GM12878 (cell line): ENCODE measurements at regions not wholly inside any gene's neighbourhood (a gene's known extent, or its start where the extent isn't known, plus 50 kb on each side); places are given as distances from the start of the nearest gene placed in this dataset.
A peak's percentile ranks its signal among the peaks of the same experiment; 100 is the strongest.

Experiments used
- ATAC-seq: fragments of 200-7000 bp; cut with Tn5 transposase; 3 replicates; pipeline ENCODE4 v1.9.1; 2020; ENCODE audit warnings: mild to moderate bottlenecking, moderate library complexity
- BruUV-seq: library from RNA; stranded (reverse); fragments of 400-500 nt; replicated peaks from 2 replicates; lab custom pipeline; 2021; lab: Mats Ljungman, UMichigan
- CTCF ChIA-PET: fragments of 300-600 bp; sonication (Branson Sonifier 250); formaldehyde crosslinking; extraction: SDS; loops from one replicate; lab custom pipeline; 2021; ENCODE audit warnings: inconsistent platforms; lab: Yijun Ruan, JAX
- POLR2A ChIA-PET: fragments of 350-600 bp; formaldehyde crosslinking; extraction: SDS; loops from one replicate; lab custom pipeline; 2021; ENCODE audit warnings: inconsistent platforms; lab: Charles Lee
- RAD21 ChIA-PET: fragments of 300-600 bp; sonication (Branson Sonifier 250); formaldehyde crosslinking; loops from one replicate; lab custom pipeline; 2023; ENCODE audit warnings: antibody characterized with exemption; ENCODE audit not compliant: unreplicated experiment; lab: Charles Lee
- SMC1A ChIA-PET: fragments of 300-600 bp; sonication (Branson Sonifier 250); formaldehyde crosslinking; loops from one replicate; lab custom pipeline; 2023; ENCODE audit not compliant: unreplicated experiment, uncharacterized antibody; lab: Charles Lee
- DNase-seq: peaks from one replicate; pipeline ENCODE4 v3.0.0-alpha.2; 2011; ENCODE audit warnings: low read depth, low spot score
- FAIRE-seq: peaks from 3 replicates; lab custom pipeline; 2011; peaks lifted over from hg19 to GRCh38; lab: Jason Lieb, UNC
- H2AFZ ChIP-seq: 2 replicates; pipeline ENCODE4 v1.6.0; 2011; ENCODE audit warnings: low read depth, low read length, control low read depth; ENCODE audit not compliant: control insufficient read depth
- H3K27ac ChIP-seq: 2 replicates; pipeline ENCODE4 v1.5.1; 2011; ENCODE audit warnings: control low read depth; ENCODE audit not compliant: control insufficient read depth, insufficient read depth
- H3K27me3 ChIP-seq, 2 experiments: replicated peaks in 1 of 2; 2 replicates each; pipeline versions ENCODE4 v1.6.0 to v1.6.1; 2011; ENCODE audit warnings: low read length in 1 of 2; ENCODE audit not compliant: control insufficient read depth in 2 of 2, insufficient read depth in 2 of 2
- H3K36me3 ChIP-seq, 2 experiments: 2 replicates each; pipeline ENCODE4 v1.5.1; 2011; ENCODE audit warnings: low read length in 1 of 2; ENCODE audit not compliant: control insufficient read depth in 2 of 2, insufficient read depth in 2 of 2
- H3K4me1 ChIP-seq: 2 replicates; pipeline ENCODE4 v1.6.1; 2011; ENCODE audit warnings: mild to moderate bottlenecking, low read length, moderate library complexity, mixed read lengths; ENCODE audit not compliant: control insufficient read depth, insufficient read depth
- H3K4me2 ChIP-seq: 2 replicates; pipeline ENCODE4 v1.6.0; 2011; ENCODE audit warnings: control low read depth; ENCODE audit not compliant: control insufficient read depth, insufficient read depth
- H3K4me3 ChIP-seq: fragments of 200-600 bp; sonication (generic); 2 replicates; pipeline ENCODE4 v1.5.1; 2016
- H3K79me2 ChIP-seq: 2 replicates; pipeline ENCODE4 v1.6.0; 2011; ENCODE audit warnings: low read length; ENCODE audit not compliant: control insufficient read depth, insufficient read depth
- H3K9ac ChIP-seq: 2 replicates; pipeline ENCODE4 v1.8.0; 2011; ENCODE audit warnings: low read length, control low read depth, mixed read lengths; ENCODE audit not compliant: control insufficient read depth, insufficient read depth
- H3K9me3 ChIP-seq: replicated peaks from 3 replicates; pipeline ENCODE4 v1.5.1; 2011; ENCODE audit warnings: mild to moderate bottlenecking, low read length; ENCODE audit not compliant: control insufficient read depth, insufficient read depth
- H4K20me1 ChIP-seq: 2 replicates; pipeline ENCODE4 v1.6.0; 2011; ENCODE audit not compliant: control insufficient read depth, insufficient read depth
- BHLHE40 ChIP-seq, 2 experiments: fragments of 450-650 bp in 1 of 2; IDR thresholded peaks; 2 replicates each; pipeline ENCODE4 v1.6.1; 2011 to 2017; ENCODE audit warnings: low read depth in 2 of 2, borderline replicate concordance in 1 of 2, improper control_type of control experiment in 1 of 2, low read length in 1 of 2, mild to moderate bottlenecking in 1 of 2
- DPF2 ChIP-seq: fragments of 450-650 bp; IDR thresholded peaks from 2 replicates; pipeline ENCODE4 v1.6.1; 2017; ENCODE audit warnings: mild to moderate bottlenecking
- FOXK2 ChIP-seq: fragments of 450-650 bp; IDR thresholded peaks from 2 replicates; pipeline ENCODE4 v1.6.1; 2017; ENCODE audit warnings: mild to moderate bottlenecking, moderate library complexity
- FOXM1 ChIP-seq: IDR thresholded peaks from 2 replicates; pipeline ENCODE4 v1.6.1; 2012; ENCODE audit warnings: low read depth, mild to moderate bottlenecking, inconsistent platforms, low read length, moderate library complexity
- HDAC6 ChIP-seq: fragments of 200-600 bp; sonication (generic); IDR thresholded peaks from one replicate; pipeline ENCODE4 v1.8.0; 2017; ENCODE audit warnings: antibody characterized with exemption; ENCODE audit not compliant: unreplicated experiment
- IRF4 ChIP-seq: IDR thresholded peaks from 2 replicates; pipeline ENCODE4 v1.6.1; 2011; ENCODE audit warnings: low read depth, low read length
- JUNB ChIP-seq: IDR thresholded peaks from 2 replicates; pipeline ENCODE4 v1.6.1; 2016; ENCODE audit warnings: antibody characterized with exemption, mild to moderate bottlenecking
- NFXL1 ChIP-seq: fragments of 450-650 bp; IDR thresholded peaks from 2 replicates; pipeline ENCODE4 v1.6.1; 2017; ENCODE audit warnings: antibody characterized with exemption, mild to moderate bottlenecking, borderline replicate concordance
- PML ChIP-seq: IDR thresholded peaks from 2 replicates; pipeline ENCODE4 v1.6.1; 2012; ENCODE audit warnings: low read length, inconsistent platforms
- RAD51 ChIP-seq: fragments of 450-650 bp; IDR thresholded peaks from 2 replicates; pipeline ENCODE4 v1.6.1; 2016; ENCODE audit warnings: moderate library complexity, mild to moderate bottlenecking, inconsistent platforms
- RB1 ChIP-seq: fragments of 450-650 bp; formaldehyde crosslinking; IDR thresholded peaks from 2 replicates; pipeline ENCODE4 v1.6.1; 2017; ENCODE audit warnings: mild to moderate bottlenecking, borderline replicate concordance
- RUNX3 ChIP-seq: IDR thresholded peaks from 2 replicates; pipeline ENCODE4 v1.6.1; 2012; ENCODE audit warnings: low read length, inconsistent platforms
- SPI1 ChIP-seq: IDR thresholded peaks from 2 replicates; pipeline ENCODE4 v1.6.1; 2011; ENCODE audit warnings: low read depth, mild to moderate bottlenecking, low read length, moderate library complexity, borderline replicate concordance; ENCODE audit not compliant: insufficient read depth
- TCF3 ChIP-seq: IDR thresholded peaks from 2 replicates; pipeline ENCODE4 v1.6.1; 2012; ENCODE audit warnings: low read depth, mild to moderate bottlenecking, low read length, borderline replicate concordance; ENCODE audit not compliant: insufficient read depth
- TCF7 ChIP-seq: IDR thresholded peaks from 2 replicates; pipeline ENCODE4 v1.6.1; 2014; ENCODE audit warnings: antibody characterized with exemption, borderline replicate concordance
- WRNIP1 ChIP-seq: IDR thresholded peaks from 2 replicates; pipeline ENCODE4 v1.6.1; 2011; ENCODE audit warnings: low read depth, low read length, improper control_type of control experiment, borderline replicate concordance
- ZNF217 ChIP-seq: fragments of 450-650 bp; IDR thresholded peaks from 2 replicates; pipeline ENCODE4 v1.6.1; 2017; ENCODE audit warnings: antibody characterized with exemption, mild to moderate bottlenecking
- WGBS: methylation state at CpG from one replicate; pipeline ENCODE4 v1.1.6; 2016; ENCODE audit warnings: low lambda C conversion rate; ENCODE audit not compliant: insufficient replicate concordance, insufficient coverage; ENCODE audit errors: missing lambda C conversion rate; 5-methylcytosine and 5-hydroxymethylcytosine counted together
- in situ Hi-C: fragments of 300-500 bp; cut with MboI; formaldehyde crosslinking; loops from 9 replicates; pipeline ENCODE4 v1.14.3; 2018; ENCODE audit warnings: mixed read lengths
- intact Hi-C: fragments of 100-400 bp; cut with micrococcal nuclease; formaldehyde crosslinking; loops from one replicate; pipeline ENCODE4 v1.14.2; 2022; ENCODE audit not compliant: unreplicated experiment
- TF ChIP-seq, protein P1 (sequence below), 3 experiments: IDR thresholded peaks in 2 of 3; conservative IDR thresholded peaks in 1 of 3; 2 replicates each; pipeline ENCODE4 v1.5.1; 2011; ENCODE audit warnings: low read depth in 3 of 3, low read length in 3 of 3, mild to moderate bottlenecking in 3 of 3, control low read depth in 2 of 3, moderate library complexity in 2 of 3, inconsistent platforms in 1 of 3, mixed read lengths in 1 of 3; ENCODE audit not compliant: control insufficient read depth in 2 of 3, insufficient read depth in 1 of 3; ENCODE audit errors: extremely low read depth in 1 of 3
- TF ChIP-seq, protein P2 (sequence below): IDR thresholded peaks from 2 replicates; pipeline ENCODE4 v1.6.1; 2011; ENCODE audit warnings: low read depth, mild to moderate bottlenecking, low read length, moderate library complexity, borderline replicate concordance; ENCODE audit errors: extremely low read depth
- TF ChIP-seq, protein P3 (sequence below): fragments of 450-650 bp; IDR thresholded peaks from 2 replicates; pipeline ENCODE4 v1.6.1; 2017; ENCODE audit warnings: mild to moderate bottlenecking

DNA sequence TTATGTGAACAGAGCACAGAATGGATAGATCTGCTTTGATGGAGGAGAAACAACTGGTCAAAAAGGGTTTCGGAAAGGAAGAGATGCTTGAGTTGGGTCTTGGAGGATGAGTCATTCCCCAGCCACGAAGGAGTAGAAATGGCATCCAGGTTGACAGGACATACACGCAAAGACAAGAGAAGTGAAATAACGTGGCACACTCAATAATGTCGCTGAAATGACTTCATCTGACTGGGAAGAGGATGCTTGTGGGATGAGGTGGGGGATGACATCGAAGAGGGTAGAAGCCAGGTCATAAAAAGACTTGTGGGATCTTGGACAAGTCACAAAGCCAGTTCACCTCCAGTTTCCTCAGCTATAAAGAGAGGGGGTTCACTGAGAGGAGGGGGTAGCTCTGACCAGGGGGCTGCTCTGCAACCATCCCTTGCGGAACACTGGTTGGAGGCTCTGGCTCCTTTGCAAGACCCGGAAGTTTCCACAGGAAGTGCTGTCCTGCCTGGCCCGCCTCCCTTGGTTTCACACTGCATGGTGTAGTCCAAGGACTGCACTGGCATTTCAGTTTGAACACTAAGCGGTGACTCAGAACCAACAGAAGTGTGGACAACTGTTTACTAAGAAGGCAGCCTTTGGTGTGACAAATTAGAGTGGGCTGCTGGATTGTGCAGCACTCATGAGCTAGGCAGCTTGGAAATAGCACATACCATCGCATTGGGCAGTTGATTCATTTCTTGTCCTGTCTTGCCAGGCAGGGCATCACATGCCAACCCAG is 189.9 kb upstream of the ADO start:
- Histone ChIP-seq H4K20me1 (no peaks in the 10 kb centered on the region), H3K27me3 (no peaks in the 10 kb centered on the region), H3K4me3 (no peak overlapping the region), H3K9me3 (no peaks in the 10 kb centered on the region; the same call in 2 of the 3 replicates), H3K4me2 (peak overlapping the region; percentile 47), H3K36me3 (no peaks in the 10 kb centered on the region), H3K27ac (peak overlapping the region; percentile 44), H2AFZ (no peak overlapping the region), H3K79me2 (no peaks in the 10 kb centered on the region), H3K9ac (no peak overlapping the region), H3K4me1 (peaks cover 43% of the 10 kb centered on the region)
- CTCF ChIA-PET = interaction anchor here (0.7 to 7.5 kb wide), 12 partner anchors 11 to 552 kb away, joined by 3 to 123 read pairs (median 4); partner anchors contain the start of gene EGR2
- peak; percentile 66 for ATAC-seq
- BruUV-seq = no TSS peak
- intact Hi-C loops = loop anchor here (1.0 to 5.0 kb wide), 6 partner anchors 39 to 543 kb away; partner anchors contain the start of gene EGR2
- RAD21 ChIA-PET = interaction anchor here (1.0 to 6.5 kb wide), 10 partner anchors 20 to 203 kb away, joined by 3 to 132 read pairs (median 8); partner anchors contain the start of gene EGR2
- peak; percentile 70 for FAIRE-seq
- WGBS = 10% methylated on average over 11 of the region's 11 CpGs
- DNase-seq = peak; percentile 82
- SMC1A ChIA-PET = interaction anchor here (0.6 to 8.9 kb wide), 18 partner anchors 12 to 543 kb away, joined by 3 to 131 read pairs (median 5); partner anchors contain the start of gene EGR2
- in situ Hi-C loops = loop anchor here (5.0 kb wide), 1 partner anchor 198 kb away; no protein-coding TSS in a partner anchor
- POLR2A ChIA-PET = interaction anchor here (0.7 to 1.8 kb wide), 2 partner anchors 66 to 575 kb away, joined by 3 to 4 read pairs; no protein-coding TSS in a partner anchor
- TF ChIP-seq TCF7 (peak; percentile 19; the same call in 1 of the 2 replicates), WRNIP1 (no peak), HDAC6 (no peak), JUNB (peak; percentile 93), ZNF217 (no peak), BHLHE40 (IDR thresholded peaks at IDR 0.05; ENCODE audit: borderline replicate concordance in 1 of 2, low read depth in 2 of 2, low read length in 1 of 2) (peak in 1 of 2 experiments; percentile 18; a peak in 1 of 4 replicates), RB1 (no peak), TCF3 (peak; percentile 60; the same call in 1 of the 2 replicates), SPI1 (peak; percentile 57; the same call in 1 of the 2 replicates), NFXL1 (no peak), PML (no peak), FOXM1 (peak; percentile 94), RAD51 (no peak), DPF2 (0 out of 2 replicates have a peak, but pooled peaks have one; percentile 50), FOXK2 (no peak), RUNX3 (peak; percentile 93), IRF4 (peak; percentile 86; the same call in 1 of the 2 replicates)
- TF ChIP-seq, protein P1, sequence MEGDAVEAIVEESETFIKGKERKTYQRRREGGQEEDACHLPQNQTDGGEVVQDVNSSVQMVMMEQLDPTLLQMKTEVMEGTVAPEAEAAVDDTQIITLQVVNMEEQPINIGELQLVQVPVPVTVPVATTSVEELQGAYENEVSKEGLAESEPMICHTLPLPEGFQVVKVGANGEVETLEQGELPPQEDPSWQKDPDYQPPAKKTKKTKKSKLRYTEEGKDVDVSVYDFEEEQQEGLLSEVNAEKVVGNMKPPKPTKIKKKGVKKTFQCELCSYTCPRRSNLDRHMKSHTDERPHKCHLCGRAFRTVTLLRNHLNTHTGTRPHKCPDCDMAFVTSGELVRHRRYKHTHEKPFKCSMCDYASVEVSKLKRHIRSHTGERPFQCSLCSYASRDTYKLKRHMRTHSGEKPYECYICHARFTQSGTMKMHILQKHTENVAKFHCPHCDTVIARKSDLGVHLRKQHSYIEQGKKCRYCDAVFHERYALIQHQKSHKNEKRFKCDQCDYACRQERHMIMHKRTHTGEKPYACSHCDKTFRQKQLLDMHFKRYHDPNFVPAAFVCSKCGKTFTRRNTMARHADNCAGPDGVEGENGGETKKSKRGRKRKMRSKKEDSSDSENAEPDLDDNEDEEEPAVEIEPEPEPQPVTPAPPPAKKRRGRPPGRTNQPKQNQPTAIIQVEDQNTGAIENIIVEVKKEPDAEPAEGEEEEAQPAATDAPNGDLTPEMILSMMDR (IDR thresholded peaks at IDR 0.05 in 2 of 3, conservative IDR thresholded peaks at IDR 0.05 in 1 of 3; ENCODE audit: control insufficient read depth in 2 of 3, extremely low read depth in 1 of 3, insufficient read depth in 1 of 3, low read depth in 3 of 3, low read length in 3 of 3) = no peak
- TF ChIP-seq, protein P2, sequence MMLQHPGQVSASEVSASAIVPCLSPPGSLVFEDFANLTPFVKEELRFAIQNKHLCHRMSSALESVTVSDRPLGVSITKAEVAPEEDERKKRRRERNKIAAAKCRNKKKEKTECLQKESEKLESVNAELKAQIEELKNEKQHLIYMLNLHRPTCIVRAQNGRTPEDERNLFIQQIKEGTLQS = no peak
- TF ChIP-seq, protein P3, sequence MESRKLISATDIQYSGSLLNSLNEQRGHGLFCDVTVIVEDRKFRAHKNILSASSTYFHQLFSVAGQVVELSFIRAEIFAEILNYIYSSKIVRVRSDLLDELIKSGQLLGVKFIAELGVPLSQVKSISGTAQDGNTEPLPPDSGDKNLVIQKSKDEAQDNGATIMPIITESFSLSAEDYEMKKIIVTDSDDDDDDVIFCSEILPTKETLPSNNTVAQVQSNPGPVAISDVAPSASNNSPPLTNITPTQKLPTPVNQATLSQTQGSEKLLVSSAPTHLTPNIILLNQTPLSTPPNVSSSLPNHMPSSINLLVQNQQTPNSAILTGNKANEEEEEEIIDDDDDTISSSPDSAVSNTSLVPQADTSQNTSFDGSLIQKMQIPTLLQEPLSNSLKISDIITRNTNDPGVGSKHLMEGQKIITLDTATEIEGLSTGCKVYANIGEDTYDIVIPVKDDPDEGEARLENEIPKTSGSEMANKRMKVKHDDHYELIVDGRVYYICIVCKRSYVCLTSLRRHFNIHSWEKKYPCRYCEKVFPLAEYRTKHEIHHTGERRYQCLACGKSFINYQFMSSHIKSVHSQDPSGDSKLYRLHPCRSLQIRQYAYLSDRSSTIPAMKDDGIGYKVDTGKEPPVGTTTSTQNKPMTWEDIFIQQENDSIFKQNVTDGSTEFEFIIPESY = no peak
